HFFc6 (cell line): ENCODE measurements at regions not wholly inside any gene's neighbourhood (a gene's known extent, or its start where the extent isn't known, plus 50 kb on each side); places are given as distances from the start of the nearest gene placed in this dataset.

Experiments used
- DNase-seq: peaks from one replicate; pipeline ENCODE4 v3.0.0-alpha.2; 2018
- H3K27ac Mint-ChIP-seq: 2 replicates; pipeline ENCODE4 v1.8.0; 2020; ENCODE audit warnings: mild to moderate bottlenecking, mixed read lengths
- H3K27me3 Mint-ChIP-seq: 2 replicates; pipeline ENCODE4 v1.8.0; 2021; ENCODE audit warnings: mild to moderate bottlenecking, moderate library complexity, mixed read lengths; ENCODE audit not compliant: insufficient read depth
- H3K36me3 Mint-ChIP-seq: 2 replicates; pipeline ENCODE4 v1.8.0; 2021; ENCODE audit warnings: low read depth, mixed read lengths
- H3K4me1 Mint-ChIP-seq: 2 replicates; pipeline ENCODE4 v1.8.0; 2020; ENCODE audit warnings: low read depth, mixed read lengths
- H3K4me3 Mint-ChIP-seq: 2 replicates; pipeline ENCODE4 v1.8.0; 2020; ENCODE audit warnings: mild to moderate bottlenecking, moderate library complexity, mixed read lengths
- H3K9me3 Mint-ChIP-seq: 2 replicates; pipeline ENCODE4 v1.8.0; 2020; ENCODE audit warnings: mild to moderate bottlenecking, mixed read lengths
- CTCF ChIP-seq: fragments of 200-600 bp; sonication (generic); IDR thresholded peaks from 2 replicates; pipeline ENCODE4 v1.5.0; 2021; ENCODE audit warnings: antibody characterized with exemption, mild to moderate bottlenecking

DNA sequence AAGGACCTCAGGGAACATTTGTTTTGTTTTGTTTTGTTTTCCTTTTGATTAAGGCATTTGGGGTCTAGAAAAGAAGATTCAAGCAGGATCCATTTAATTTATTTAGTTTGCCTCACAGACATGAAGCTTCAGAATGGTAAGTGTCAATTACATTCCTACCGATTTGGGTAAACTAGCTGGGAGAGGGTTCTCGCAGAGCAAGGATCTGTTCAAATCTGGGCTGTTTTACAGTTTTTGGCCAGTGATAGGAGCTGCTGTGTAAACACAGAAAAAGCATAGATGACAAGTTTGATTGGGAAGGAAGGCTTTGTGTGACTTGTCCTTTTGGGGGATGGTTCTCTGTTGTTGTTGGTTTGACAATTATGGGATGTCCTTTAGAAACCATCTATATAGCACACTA is 470.3 kb upstream of the WWC1 start:
- Mint-ChIP-seq H3K4me3 (no peak overlapping the region), H3K27ac (no peak overlapping the region), H3K4me1 (peaks cover 10% of the 10 kb centered on the region), H3K36me3 (no peaks in the 10 kb centered on the region), H3K27me3 (peaks cover 40% of the 10 kb centered on the region), H3K9me3 (no peaks in the 10 kb centered on the region)
- no peak for TF ChIP-seq CTCF
- no peak for DNase-seq

DNA sequence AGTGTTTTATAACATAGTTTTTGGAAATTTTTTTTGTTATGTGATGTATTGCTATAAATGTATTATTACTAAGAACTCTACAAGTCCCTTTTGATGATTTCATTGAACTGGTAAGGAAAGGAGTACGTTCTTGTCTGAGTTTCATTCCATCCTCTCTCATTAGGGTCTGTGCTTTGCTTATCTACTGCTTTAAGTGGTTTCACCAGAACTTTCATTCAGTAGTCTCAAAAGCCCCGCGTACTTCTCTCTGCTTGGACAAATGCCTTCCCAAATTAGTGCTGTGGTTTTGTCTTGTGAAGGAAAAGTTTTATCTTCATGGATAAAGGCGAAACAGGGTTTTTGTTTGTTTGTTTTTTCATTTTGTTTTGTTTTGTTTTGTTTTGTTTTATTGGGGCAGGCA is 469.8 kb upstream of the WWC1 start:
- Mint-ChIP-seq H3K4me3 (no peak overlapping the region), H3K36me3 (no peaks in the 10 kb centered on the region), H3K4me1 (peaks cover 5% of the 10 kb centered on the region), H3K27ac (no peak overlapping the region), H3K9me3 (no peaks in the 10 kb centered on the region), H3K27me3 (peaks cover 40% of the 10 kb centered on the region)
- no peak for DNase-seq
- no peak for TF ChIP-seq CTCF

DNA sequence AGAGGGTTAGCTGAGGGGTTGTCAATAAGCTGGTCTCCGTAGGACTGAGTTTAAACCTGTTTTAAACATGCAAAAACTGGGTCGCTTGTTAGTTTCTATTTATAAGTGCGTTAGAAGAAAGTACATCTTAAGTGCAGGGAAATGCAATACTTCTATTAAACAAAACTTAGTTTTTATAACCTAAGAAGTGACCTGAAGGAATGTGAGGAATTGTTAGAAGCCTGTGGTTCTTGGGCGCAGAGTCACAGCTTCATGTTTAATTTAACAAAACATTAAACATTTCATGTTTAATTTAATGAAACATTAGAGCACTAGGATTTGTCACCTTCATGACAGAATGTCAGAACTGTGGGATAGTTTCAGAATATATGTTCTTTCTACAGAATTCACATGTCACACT is 469.2 kb upstream of the WWC1 start:
- H3K27ac Mint-ChIP-seq, result no peak overlapping the region
- DNase-seq, result no peak
- no peaks in the 10 kb centered on the region; the same call in 1 of the 2 replicates for H3K4me1 Mint-ChIP-seq
- TF ChIP-seq CTCF, result no peak
- no peak overlapping the region for H3K4me3 Mint-ChIP-seq
- peaks cover 40% of the 10 kb centered on the region for H3K27me3 Mint-ChIP-seq
- no peaks in the 10 kb centered on the region for H3K9me3 Mint-ChIP-seq
- no peaks in the 10 kb centered on the region for H3K36me3 Mint-ChIP-seq

DNA sequence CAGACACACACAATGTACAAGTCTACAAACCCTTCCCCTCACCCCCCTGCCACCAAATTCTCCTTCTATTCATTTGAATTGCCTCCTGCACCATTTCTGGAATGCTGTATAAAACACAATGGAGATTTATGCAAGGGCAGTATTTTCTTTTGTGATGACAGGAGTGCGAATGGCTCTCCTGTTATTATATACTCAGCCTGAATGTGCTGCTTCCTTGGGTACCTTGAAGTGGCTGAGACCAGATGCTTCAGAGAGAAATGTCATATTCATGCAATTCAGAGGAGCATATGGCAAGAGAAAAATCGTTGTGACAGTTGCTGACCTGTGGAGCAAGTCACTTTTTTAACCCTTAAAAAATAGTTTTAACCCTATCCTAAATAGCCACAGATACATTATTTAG is 468.0 kb upstream of the WWC1 start:
- Mint-ChIP-seq H3K4me1 (no peaks in the 10 kb centered on the region; the same call in 1 of the 2 replicates), H3K27ac (no peak overlapping the region), H3K27me3 (peaks cover 45% of the 10 kb centered on the region), H3K36me3 (no peaks in the 10 kb centered on the region), H3K9me3 (no peaks in the 10 kb centered on the region), H3K4me3 (no peak overlapping the region)
- DNase-seq, result no peak
- no peak for TF ChIP-seq CTCF

GRCh38 chr5:167827766-167828165 is 463.7 kb upstream of the WWC1 start:
- peaks cover 7% of the 10 kb centered on the region; the same call in 1 of the 2 replicates for H3K4me1 Mint-ChIP-seq
- H3K9me3 Mint-ChIP-seq, result no peaks in the 10 kb centered on the region
- no peak overlapping the region for H3K4me3 Mint-ChIP-seq
- DNase-seq, result no peak
- peaks cover 27% of the 10 kb centered on the region for H3K27me3 Mint-ChIP-seq
- no peak for TF ChIP-seq CTCF
- no peaks in the 10 kb centered on the region for H3K36me3 Mint-ChIP-seq
- no peak overlapping the region for H3K27ac Mint-ChIP-seq
